GM21526 (cell line): ENCODE measurements at regions not wholly inside any gene's neighbourhood (a gene's known extent, or its start where the extent isn't known, plus 50 kb on each side); places are given as distances from the start of the nearest gene placed in this dataset.
"Not testable (repeated sequence)": the region's sequence is repeated elsewhere in the genome, so short reads cannot be mapped to it uniquely, and the experiment has no call there.

Source experiments
- ATAC-seq: cut with Tn5 transposase; IDR thresholded peaks from one replicate; pipeline ENCODE4 v1.9.1; 2021; ENCODE audit warnings: moderate library complexity; ENCODE audit not compliant: unreplicated experiment, low FRiP score

GRCh38 chr5:104541141-104541785 lies 978.7 kb upstream of the NUDT12 start:
- ATAC-seq = no peak

GRCh38 chr5:104540448-104540847 lies 977.9 kb upstream of the NUDT12 start:
- no peak for ATAC-seq

GRCh38 chr5:104539618-104540350 lies 977.2 kb upstream of the NUDT12 start:
- ATAC-seq = no peak

GRCh38 chr5:104538734-104539133 lies 976.1 kb upstream of the NUDT12 start:
- ATAC-seq = no peak

- ATAC-seq = no peak
These were observed 970.9 kb upstream of the NUDT12 start for GRCh38 chr5:104533498-104533897.

GRCh38 chr5:104526866-104527265 lies 964.3 kb upstream of the NUDT12 start:
- no peak for ATAC-seq

GRCh38 chr5:104513640-104514072 lies 951.1 kb upstream of the NUDT12 start:
- ATAC-seq = no peak

GRCh38 chr5:104513121-104513602 lies 950.6 kb upstream of the NUDT12 start:
- no peak for ATAC-seq

GRCh38 chr5:104512063-104512825 lies 949.7 kb upstream of the NUDT12 start:
- no peak for ATAC-seq

- no peak for ATAC-seq
These were observed 935.7 kb upstream of the NUDT12 start for GRCh38 chr5:104498281-104498680.

- no peak for ATAC-seq
These were observed 931.5 kb upstream of the NUDT12 start for GRCh38 chr5:104494083-104494482.

- no peak for ATAC-seq
These were observed 910.2 kb upstream of the NUDT12 start for GRCh38 chr5:104472811-104473210.

- ATAC-seq = no peak
These were observed 893.5 kb upstream of the NUDT12 start for GRCh38 chr5:104456122-104456521.

GRCh38 chr5:104452550-104452949 lies 890.0 kb upstream of the NUDT12 start:
- no peak for ATAC-seq

- not testable (repeated sequence) for ATAC-seq
These were observed 889.3 kb upstream of the NUDT12 start for GRCh38 chr5:104451911-104452310.

GRCh38 chr5:104444656-104445055 lies 882.1 kb upstream of the NUDT12 start:
- ATAC-seq = no peak

- ATAC-seq = no peak
These were observed 881.1 kb upstream of the NUDT12 start for GRCh38 chr5:104443706-104444105.

- ATAC-seq = no peak
These were observed 869.4 kb upstream of the NUDT12 start for GRCh38 chr5:104431981-104432380.

- no peak for ATAC-seq
These were observed 868.5 kb upstream of the NUDT12 start for GRCh38 chr5:104431002-104431620.

- no peak for ATAC-seq
These were observed 867.3 kb upstream of the NUDT12 start for GRCh38 chr5:104429911-104430310.

GRCh38 chr5:104421431-104421830 lies 858.8 kb upstream of the NUDT12 start:
- ATAC-seq = no peak
